SK-N-SH treated with all-trans-retinoic acid at 6 μM for 48 hours (cell line): ENCODE measurements at regions not wholly inside any gene's neighbourhood (a gene's known extent, or its start where the extent isn't known, plus 50 kb on each side); places are given as distances from the start of the nearest gene placed in this dataset.

ENCODE experiments used
- BACH2 ChIP-seq: fragments of 250-450 bp; sonication (Bioruptor Pico); IDR thresholded peaks from 2 replicates; pipeline ENCODE4 v1.9.0; 2021; ENCODE audit warnings: mild to moderate bottlenecking, borderline replicate concordance
- ESRRG ChIP-seq: fragments of 250-450 bp; sonication (Bioruptor Pico); IDR thresholded peaks from 2 replicates; pipeline ENCODE4 v1.6.1; 2021; ENCODE audit warnings: mild to moderate bottlenecking
- GLIS3 ChIP-seq: fragments of 250-450 bp; sonication (Bioruptor Pico); IDR thresholded peaks from 2 replicates; pipeline ENCODE4 v1.5.0; 2020; ENCODE audit warnings: mild to moderate bottlenecking, moderate library complexity
- ISL1 ChIP-seq: fragments of 250-450 bp; sonication (Bioruptor Pico); IDR thresholded peaks from 2 replicates; pipeline ENCODE4 v2.1.2; 2022; ENCODE audit warnings: mild to moderate bottlenecking, moderate library complexity
- OSR1 ChIP-seq: fragments of 250-450 bp; sonication (Bioruptor Pico); IDR thresholded peaks from 2 replicates; pipeline ENCODE4 v1.8.0; 2022; ENCODE audit warnings: moderate library complexity, mild to moderate bottlenecking, inconsistent platforms
- PATZ1 ChIP-seq: fragments of 250-450 bp; sonication (Bioruptor Pico); IDR thresholded peaks from 2 replicates; pipeline ENCODE4 v1.8.0; 2020; ENCODE audit warnings: mild to moderate bottlenecking, moderate library complexity, borderline replicate concordance
- POU6F1 ChIP-seq: fragments of 250-450 bp; sonication (Bioruptor Pico); IDR thresholded peaks from 2 replicates; pipeline ENCODE4 v1.8.0; 2021; ENCODE audit warnings: low read depth, mild to moderate bottlenecking, moderate library complexity, borderline replicate concordance
- PPARA ChIP-seq: fragments of 250-450 bp; sonication (Bioruptor Pico); IDR thresholded peaks from 2 replicates; pipeline ENCODE4 v1.5.0; 2020; ENCODE audit warnings: mild to moderate bottlenecking, borderline replicate concordance
- SNAI2 ChIP-seq: fragments of 250-450 bp; sonication (Bioruptor Pico); IDR thresholded peaks from 2 replicates; pipeline ENCODE4 v1.5.0; 2020; ENCODE audit warnings: mild to moderate bottlenecking, moderate library complexity
- ZFP3 ChIP-seq: fragments of 250-450 bp; sonication (Bioruptor Pico); IDR thresholded peaks from 2 replicates; pipeline ENCODE4 v1.5.0; 2020; ENCODE audit warnings: mild to moderate bottlenecking, moderate library complexity
- ZFP30 ChIP-seq: fragments of 450-650 bp; formaldehyde crosslinking; IDR thresholded peaks from 2 replicates; pipeline ENCODE4 v1.5.0; 2022; ENCODE audit warnings: mild to moderate bottlenecking, moderate library complexity
- ZNF8 ChIP-seq: fragments of 450-650 bp; formaldehyde crosslinking; IDR thresholded peaks from 2 replicates; pipeline ENCODE4 v1.5.0; 2020; ENCODE audit warnings: mild to moderate bottlenecking, moderate library complexity
- TF ChIP-seq, protein P1 (sequence below): fragments of 250-450 bp; sonication (Bioruptor Pico); IDR thresholded peaks from 2 replicates; pipeline ENCODE4 v1.5.1; 2020; ENCODE audit warnings: low read depth, mild to moderate bottlenecking, moderate library complexity

GRCh38 chr20:57768519-57768918 lies 58.7 kb upstream of the PMEPA1 start:
- TF ChIP-seq PPARA (CRISPR knock-in tag) (no peak), ZNF8 (CRISPR knock-in tag) (no peak), ZFP3 (CRISPR knock-in tag) (no peak), POU6F1 (CRISPR knock-in tag) (no peak), ZFP30 (CRISPR knock-in tag) (no peak), GLIS3 (CRISPR knock-in tag) (no peak), OSR1 (CRISPR knock-in tag) (no peak), BACH2 (CRISPR knock-in tag) (no peak), ISL1 (CRISPR knock-in tag) (no peak), PATZ1 (CRISPR knock-in tag) (no peak), SNAI2 (CRISPR knock-in tag) (no peak), ESRRG (CRISPR knock-in tag) (no peak)
- TF ChIP-seq, protein P1, sequence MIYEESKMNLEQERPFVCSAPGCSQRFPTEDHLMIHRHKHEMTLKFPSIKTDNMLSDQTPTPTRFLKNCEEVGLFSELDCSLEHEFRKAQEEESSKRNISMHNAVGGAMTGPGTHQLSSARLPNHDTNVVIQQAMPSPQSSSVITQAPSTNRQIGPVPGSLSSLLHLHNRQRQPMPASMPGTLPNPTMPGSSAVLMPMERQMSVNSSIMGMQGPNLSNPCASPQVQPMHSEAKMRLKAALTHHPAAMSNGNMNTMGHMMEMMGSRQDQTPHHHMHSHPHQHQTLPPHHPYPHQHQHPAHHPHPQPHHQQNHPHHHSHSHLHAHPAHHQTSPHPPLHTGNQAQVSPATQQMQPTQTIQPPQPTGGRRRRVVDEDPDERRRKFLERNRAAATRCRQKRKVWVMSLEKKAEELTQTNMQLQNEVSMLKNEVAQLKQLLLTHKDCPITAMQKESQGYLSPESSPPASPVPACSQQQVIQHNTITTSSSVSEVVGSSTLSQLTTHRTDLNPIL (CRISPR knock-in tag) = no peak
